ENCODE measurements at regions not wholly inside any gene's neighbourhood (a gene's known extent, or its start where the extent isn't known, plus 50 kb on each side); places are given as distances from the start of the nearest gene placed in this dataset.

GRCh38 chr5:74382987-74383593 is 257.4 kb downstream of the ENC1 start:
- TF ChIP-seq CTCF (IDR thresholded peaks at IDR 0.05; ENCODE audit: unreplicated experiment) = no peak
- Mint-ChIP-seq H3K36me3 (ENCODE audit: insufficient read depth) (no peaks in the 10 kb centered on the region), H3K27ac (no peak overlapping the region), H3K27me3 (no peaks in the 10 kb centered on the region), H3K9me3 (ENCODE audit: low read depth) (no peaks in the 10 kb centered on the region), H3K4me3 (ENCODE audit: low read depth) (no peak overlapping the region), H3K4me1 (ENCODE audit: low read depth) (peaks cover 6% of the 10 kb centered on the region)
- DNase-seq (ENCODE audit: low spot score, unreplicated experiment) = no peak

- TF ChIP-seq CTCF (IDR thresholded peaks at IDR 0.05; ENCODE audit: unreplicated experiment) = no peak
- Mint-ChIP-seq H3K27me3 (no peaks in the 10 kb centered on the region), H3K27ac (no peak overlapping the region), H3K4me1 (ENCODE audit: low read depth) (peaks cover 6% of the 10 kb centered on the region), H3K36me3 (ENCODE audit: insufficient read depth) (no peaks in the 10 kb centered on the region), H3K4me3 (ENCODE audit: low read depth) (no peak overlapping the region), H3K9me3 (ENCODE audit: low read depth) (no peaks in the 10 kb centered on the region)
- DNase-seq (ENCODE audit: low spot score, unreplicated experiment) = no peak
Measured at GRCh38 chr5:74382123-74382855, 258.2 kb downstream of the ENC1 start.

GRCh38 chr5:74380193-74380592 is 260.3 kb downstream of the ENC1 start:
- Mint-ChIP-seq H3K4me3 (ENCODE audit: low read depth) (no peak overlapping the region), H3K27me3 (no peaks in the 10 kb centered on the region), H3K36me3 (ENCODE audit: insufficient read depth) (no peaks in the 10 kb centered on the region), H3K9me3 (ENCODE audit: low read depth) (no peaks in the 10 kb centered on the region), H3K4me1 (ENCODE audit: low read depth) (peaks cover 6% of the 10 kb centered on the region), H3K27ac (no peak overlapping the region)
- DNase-seq (ENCODE audit: low spot score, unreplicated experiment) = no peak
- no peak for TF ChIP-seq CTCF (IDR thresholded peaks at IDR 0.05; ENCODE audit: unreplicated experiment)

- Mint-ChIP-seq H3K27ac (no peak overlapping the region), H3K4me3 (ENCODE audit: low read depth) (no peak overlapping the region), H3K9me3 (ENCODE audit: low read depth) (no peaks in the 10 kb centered on the region), H3K27me3 (no peaks in the 10 kb centered on the region), H3K4me1 (ENCODE audit: low read depth) (peaks cover 4% of the 10 kb centered on the region), H3K36me3 (ENCODE audit: insufficient read depth) (no peaks in the 10 kb centered on the region)
- TF ChIP-seq CTCF (IDR thresholded peaks at IDR 0.05; ENCODE audit: unreplicated experiment) = no peak
- DNase-seq (ENCODE audit: low spot score, unreplicated experiment) = no peak
Measured at GRCh38 chr5:74378464-74378863, 262.1 kb downstream of the ENC1 start.

- Mint-ChIP-seq H3K4me1 (ENCODE audit: low read depth) (peaks cover 4% of the 10 kb centered on the region), H3K27me3 (no peaks in the 10 kb centered on the region), H3K4me3 (ENCODE audit: low read depth) (no peak overlapping the region), H3K9me3 (ENCODE audit: low read depth) (no peaks in the 10 kb centered on the region), H3K27ac (no peak overlapping the region), H3K36me3 (ENCODE audit: insufficient read depth) (no peaks in the 10 kb centered on the region)
- TF ChIP-seq CTCF (IDR thresholded peaks at IDR 0.05; ENCODE audit: unreplicated experiment) = no peak
- DNase-seq (ENCODE audit: low spot score, unreplicated experiment) = no peak
Measured at GRCh38 chr5:74376187-74376586, 264.3 kb downstream of the ENC1 start.
